SK-MEL-5 (cell line): ENCODE measurements at regions not wholly inside any gene's neighbourhood (a gene's known extent, or its start where the extent isn't known, plus 50 kb on each side); places are given as distances from the start of the nearest gene placed in this dataset.
"Not testable (repeated sequence)": the region's sequence is repeated elsewhere in the genome, so short reads cannot be mapped to it uniquely, and the experiment has no call there.

ENCODE experiments used
- DNase-seq: peaks from one replicate; pipeline ENCODE4 v3.0.0-alpha.2; 2016; ENCODE audit warnings: low read depth, low spot score
- in situ Hi-C: cut with HindIII; loops from 2 replicates; pipeline ENCODE4 v1.10.0; 2016; ENCODE audit warnings: low sequenced_read_pairs, high pct_unique_total_duplicates, low pct_unique_long_range_greater_than_20kb

DNA sequence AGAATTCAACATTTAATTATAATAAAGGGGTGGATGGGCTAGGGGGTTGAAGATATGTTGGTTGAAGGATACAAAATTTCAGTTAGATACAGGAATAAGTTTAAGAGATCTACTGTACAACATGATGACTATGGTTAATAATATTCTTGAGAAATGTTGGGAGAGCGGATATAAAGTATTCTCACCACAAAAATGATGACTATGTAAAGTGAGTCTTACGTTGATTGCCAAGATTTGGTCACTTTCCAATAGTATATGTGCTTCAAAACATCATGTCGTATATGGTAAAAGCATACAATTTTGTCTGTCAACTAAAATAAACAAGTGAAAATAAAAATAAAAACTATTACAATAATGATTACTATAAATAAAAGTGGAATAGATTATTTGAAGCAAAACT is 802.0 kb downstream of the C12orf50 start:
- in situ Hi-C loops: no loop called here
- no peak for DNase-seq

DNA sequence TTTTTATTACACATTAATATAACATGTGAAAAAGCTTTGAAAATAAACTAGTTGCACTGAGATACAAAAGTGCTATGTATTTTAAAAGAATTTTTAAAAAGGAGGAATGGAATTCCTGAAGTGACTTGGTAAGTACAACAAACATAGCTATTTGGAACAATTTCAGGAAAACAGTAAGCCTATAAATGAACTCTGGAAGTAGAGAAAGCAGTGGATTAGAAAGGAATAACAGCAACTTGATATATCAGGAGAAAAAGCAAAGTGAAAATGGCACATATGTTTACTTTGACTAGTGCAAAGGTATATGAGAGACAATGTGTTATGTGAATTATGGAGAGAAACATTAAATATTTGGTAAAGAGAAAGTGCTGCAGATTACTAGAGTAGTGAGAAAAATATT is 811.7 kb downstream of the C12orf50 start:
- no peak for DNase-seq

DNA sequence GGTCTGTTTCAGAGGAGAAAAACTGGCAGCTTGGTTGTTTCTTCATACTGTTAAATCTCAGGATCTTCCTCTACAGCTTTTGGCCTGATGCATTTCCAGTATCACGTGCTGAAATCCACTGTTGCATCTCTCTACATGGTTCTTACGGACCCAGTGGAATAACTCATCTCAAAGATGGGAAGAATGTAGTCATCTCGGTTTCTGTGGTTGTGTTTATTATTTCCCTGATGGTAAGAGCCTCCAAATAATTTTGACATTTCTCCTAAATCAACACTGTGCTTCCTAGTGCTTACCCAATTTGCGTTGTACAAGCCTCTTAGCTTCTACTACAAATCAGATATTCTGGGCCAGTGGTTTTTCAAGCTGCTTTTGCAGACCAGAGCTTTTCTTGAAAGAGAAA is 812.8 kb downstream of the C12orf50 start:
- in situ Hi-C loops: no loop called here
- DNase-seq: no peak

More for the DNA sequence above, 811.7 kb downstream of the C12orf50 start:
- in situ Hi-C loops: no loop called here

DNA sequence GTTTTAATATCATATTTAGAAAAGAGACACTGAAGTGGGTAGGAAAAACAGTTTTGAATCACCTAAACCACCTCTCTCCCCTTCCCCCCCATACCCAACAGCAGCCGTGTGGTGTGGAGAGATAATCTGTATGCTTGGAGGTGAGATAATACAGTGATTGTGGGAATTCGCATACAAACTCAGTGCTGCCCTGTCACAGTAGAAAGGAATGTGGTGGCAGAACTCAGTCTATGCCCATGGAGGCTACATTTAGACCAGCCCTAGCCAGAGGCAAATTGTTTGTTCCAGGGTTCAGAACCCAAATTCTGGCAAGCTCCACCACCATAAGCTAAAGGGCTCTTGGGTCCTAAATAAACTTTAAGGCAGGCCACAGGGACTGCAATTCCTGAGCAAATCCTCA is 827.0 kb downstream of the C12orf50 start:
- DNase-seq: no peak
- in situ Hi-C loops: no loop called here

DNA sequence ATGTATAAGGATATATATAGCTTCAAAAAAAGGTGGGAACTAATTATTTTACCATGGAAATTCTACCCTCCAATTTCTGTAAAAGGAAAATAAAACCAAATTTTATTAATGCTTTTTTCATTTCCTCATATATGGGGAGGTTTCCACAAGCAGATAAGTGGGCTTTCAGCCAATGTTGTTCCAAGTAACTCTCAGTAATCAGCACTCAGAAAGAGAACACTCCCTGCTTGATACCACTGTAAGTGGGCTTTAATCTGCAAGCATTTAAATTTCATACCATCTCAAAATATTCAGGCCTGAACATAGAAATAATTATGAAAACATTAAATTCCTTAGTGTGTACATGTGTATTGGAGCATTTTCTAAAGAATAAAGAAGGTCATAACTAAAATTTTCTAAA is 827.6 kb downstream of the C12orf50 start:
- in situ Hi-C loops: no loop called here

DNA sequence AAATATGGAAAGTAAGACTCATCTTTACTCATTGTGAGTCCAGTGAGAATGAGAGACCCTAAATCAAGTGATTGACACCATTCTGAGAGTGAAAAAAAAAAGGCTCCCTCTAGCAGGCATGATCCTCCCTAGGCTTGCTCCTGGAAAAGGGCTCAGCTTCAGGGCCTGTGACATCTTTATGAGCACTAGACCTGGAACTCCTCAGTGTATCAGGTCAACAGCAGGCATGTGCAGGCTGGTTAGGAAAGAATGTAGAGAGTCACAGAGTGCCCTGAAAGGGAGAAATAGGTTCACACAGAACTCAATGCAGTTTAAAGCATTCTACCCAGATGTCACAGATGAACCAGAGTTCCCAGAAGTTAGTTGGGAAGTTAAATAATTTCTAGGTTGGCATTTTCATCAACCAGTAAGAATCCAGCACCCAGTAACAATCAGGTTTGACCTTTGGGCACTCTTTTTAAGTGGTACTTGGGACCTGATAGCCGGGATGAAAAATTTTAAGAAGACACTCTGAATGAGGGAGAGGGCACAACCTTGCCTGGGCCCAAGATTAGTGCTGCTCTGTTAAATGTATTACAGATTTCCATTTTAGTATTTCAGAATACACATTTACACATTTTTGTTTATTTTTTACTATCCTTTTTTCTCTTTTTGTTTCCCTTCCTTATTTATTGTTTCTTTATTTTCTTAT is 828.8 kb downstream of the C12orf50 start:
- in situ Hi-C loops: no loop called here
- no peak for DNase-seq

More for the DNA sequence above, 827.6 kb downstream of the C12orf50 start:
- DNase-seq: no peak

DNA sequence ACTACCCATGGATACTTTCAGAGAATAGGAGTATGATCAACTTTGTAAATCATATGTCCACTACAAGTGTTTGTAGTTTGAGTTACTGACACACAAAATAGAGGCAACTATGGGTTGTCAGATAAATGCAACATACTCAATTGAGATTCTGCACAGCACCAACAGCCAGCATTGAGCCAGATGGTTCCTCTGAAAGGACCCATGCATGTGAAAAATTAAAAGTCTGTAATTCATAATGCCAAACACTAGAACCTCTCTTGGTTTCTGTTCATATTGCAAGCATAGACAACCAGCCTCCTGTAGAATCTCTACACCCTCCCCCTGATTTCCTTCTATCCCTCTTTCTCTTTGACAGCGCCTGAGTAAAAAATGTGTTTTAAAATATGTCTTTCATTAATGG is 831.0 kb downstream of the C12orf50 start:
- in situ Hi-C loops: no loop called here
- DNase-seq: no peak

DNA sequence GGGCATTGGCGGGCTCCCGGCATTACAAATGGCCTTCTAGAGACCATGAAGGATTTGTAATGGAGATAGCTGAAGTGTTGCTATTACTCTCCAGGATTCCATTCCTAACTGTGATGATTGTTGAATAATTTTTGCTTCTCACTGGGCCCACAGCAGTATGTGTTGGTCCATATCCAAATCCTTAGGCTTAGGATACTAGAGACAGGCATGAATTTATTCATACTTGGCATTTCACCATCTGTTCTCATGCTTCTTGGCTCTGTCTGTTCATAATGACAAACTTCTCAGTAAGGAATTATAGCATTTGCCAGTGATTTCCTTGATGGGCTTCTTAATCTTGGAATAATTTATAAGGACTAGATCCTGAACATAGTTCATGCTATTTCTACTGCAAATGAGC is 832.9 kb downstream of the C12orf50 start:
- DNase-seq: no peak
- in situ Hi-C loops: no loop called here

DNA sequence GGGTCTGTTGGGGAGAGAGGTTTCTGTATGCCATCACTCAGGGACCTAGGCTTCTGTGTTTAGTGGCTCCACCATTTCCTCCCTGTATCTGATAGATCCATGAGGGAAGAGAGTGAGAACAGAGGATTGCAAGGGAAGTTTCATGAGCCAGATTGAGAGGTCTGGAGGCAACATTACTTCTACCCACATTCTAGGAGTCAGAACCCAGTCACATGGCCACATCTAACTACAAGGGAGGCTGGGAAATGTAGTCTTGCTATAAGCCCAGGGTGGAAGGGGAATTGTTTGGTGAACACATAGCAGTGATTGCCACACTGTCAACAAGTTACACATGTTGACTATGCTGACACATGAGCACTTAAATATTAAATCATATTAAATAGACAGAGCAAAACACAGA is 834.8 kb downstream of the C12orf50 start:
- DNase-seq, in situ Hi-C loops: not testable (repeated sequence)

DNA sequence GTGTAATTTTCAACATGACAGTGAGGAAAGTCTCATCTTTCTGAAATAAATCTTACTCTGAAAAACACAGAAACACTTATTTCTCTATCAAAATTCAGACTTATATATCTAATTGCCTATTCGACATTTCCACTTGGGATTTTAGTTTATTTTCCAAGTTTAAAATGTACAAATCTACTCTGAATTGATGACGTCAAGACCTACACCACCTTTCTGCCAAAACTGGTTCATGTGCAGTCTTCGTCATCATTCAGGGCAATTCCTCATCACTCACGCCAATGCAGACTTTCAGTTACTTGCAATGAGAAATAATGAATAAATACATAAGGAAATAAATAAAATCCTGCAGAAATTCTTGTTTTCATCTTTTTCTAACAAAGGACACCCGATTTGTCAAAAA is 843.8 kb downstream of the C12orf50 start:
- DNase-seq: no peak
- in situ Hi-C loops: no loop called here

DNA sequence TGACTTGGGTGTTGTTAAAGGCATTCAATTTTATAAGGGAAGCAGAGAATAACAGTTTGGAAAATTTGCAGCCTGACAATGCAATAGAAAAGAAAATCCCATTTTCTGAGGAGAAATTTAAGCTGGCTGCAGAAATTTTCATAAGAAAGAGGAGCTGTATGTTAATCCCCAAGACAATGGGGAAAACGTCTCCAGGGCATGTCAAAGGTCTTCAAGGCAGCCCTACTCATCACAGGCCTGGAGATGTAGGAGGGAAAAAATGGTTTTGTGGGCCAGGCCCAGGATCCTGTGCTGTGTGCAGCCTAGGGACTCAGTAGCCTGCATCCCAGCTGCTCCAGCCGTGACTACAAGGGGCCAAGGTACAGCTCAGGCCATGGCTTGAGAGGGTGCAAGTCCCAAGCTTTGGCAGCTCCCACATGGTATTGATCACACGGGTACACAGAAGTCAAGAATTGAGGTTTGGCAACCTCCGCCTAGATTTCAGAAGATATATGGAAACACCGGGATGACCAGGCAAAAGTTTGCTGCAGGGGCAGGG is 846.4 kb downstream of the C12orf50 start:
- DNase-seq: no peak
- in situ Hi-C loops: no loop called here

DNA sequence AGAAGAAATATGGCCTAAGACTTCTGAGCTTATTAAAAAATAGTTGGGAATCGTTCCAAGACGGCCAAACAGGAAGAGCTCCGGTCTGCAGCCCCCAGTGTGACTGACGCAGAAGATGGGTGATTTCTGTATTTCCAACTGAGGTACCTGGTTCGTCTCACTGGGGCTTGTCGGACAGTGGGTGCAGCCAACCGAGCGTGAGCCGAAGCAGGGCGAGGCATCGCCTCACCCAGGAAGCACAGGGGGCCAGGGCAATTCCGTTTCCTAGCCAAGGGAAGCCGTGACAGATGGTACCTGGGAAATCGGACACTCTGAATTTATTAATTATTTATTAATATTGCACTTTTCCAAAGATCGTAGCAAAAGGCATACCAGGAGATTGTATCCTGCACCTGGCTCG is 857.8 kb downstream of the C12orf50 start:
- DNase-seq: no peak
- in situ Hi-C loops: no loop called here

DNA sequence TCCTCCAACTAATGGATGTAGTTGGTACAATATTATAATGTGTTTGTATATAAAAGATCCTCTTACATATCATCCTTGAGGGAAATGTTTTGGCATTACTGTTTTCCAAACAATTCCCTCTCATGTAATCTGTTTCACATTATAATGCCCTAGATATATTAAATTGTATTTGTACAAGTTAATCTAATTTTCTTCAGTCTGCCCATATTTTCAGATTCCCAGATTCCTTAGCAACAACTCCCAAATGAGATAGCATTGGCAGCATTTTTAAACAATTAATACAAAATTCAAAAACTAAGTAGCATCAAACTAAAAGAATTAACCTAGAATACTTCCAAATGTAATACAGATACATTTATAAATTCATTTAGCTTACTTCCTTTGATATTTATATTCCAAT is 860.2 kb downstream of the C12orf50 start:
- DNase-seq: no peak
- in situ Hi-C loops: no loop called here

DNA sequence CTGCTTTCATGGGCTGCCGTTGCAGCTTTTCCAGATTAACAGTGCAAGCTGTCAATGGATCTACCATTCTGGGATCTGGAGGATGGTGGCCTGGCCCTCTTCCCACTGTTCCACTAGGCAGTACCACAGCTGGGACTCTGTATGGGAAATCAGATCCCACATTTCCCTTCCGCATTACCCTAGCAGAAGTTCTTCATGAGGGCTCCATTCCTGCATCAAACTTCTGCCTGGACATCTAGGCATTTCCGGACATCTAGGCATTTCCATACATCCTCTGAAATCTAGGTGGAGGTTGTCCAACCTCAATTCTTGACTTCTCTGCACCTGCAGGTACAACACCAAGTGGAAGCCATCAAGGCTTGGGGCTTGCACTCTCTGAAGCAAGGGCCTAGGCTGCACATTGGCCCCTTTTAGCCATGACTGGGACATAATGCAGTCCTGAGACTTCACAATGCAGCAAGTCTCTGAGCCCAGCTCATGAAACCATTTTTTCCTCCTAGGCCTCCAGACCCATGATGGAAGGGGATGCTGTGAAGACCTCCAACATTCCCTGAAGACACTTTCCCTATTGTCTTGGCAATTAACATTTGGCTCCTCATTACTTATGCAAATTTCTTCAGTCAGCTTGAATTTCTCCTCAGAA is 863.3 kb downstream of the C12orf50 start:
- in situ Hi-C loops: no loop called here
- DNase-seq: no peak

DNA sequence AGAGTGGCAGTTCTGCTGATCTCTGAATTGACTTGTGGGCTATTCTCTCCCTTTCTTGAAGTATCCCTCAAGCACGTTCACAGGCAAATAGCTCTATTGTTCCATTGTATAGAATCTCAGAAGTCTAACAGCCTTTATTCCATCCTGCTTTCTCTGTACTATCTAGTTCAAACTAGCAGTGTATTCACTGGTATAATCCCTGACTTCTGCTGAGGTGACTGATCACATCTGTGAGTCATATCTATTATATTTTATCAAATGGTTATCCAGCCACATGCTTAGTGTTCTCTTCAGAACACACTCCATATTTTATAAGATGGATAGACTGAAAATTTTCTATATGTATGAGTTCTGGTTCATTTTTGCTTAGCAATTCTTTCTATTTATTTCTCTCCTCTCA is 866.1 kb downstream of the C12orf50 start:
- DNase-seq: no peak
- in situ Hi-C loops: no loop called here

DNA sequence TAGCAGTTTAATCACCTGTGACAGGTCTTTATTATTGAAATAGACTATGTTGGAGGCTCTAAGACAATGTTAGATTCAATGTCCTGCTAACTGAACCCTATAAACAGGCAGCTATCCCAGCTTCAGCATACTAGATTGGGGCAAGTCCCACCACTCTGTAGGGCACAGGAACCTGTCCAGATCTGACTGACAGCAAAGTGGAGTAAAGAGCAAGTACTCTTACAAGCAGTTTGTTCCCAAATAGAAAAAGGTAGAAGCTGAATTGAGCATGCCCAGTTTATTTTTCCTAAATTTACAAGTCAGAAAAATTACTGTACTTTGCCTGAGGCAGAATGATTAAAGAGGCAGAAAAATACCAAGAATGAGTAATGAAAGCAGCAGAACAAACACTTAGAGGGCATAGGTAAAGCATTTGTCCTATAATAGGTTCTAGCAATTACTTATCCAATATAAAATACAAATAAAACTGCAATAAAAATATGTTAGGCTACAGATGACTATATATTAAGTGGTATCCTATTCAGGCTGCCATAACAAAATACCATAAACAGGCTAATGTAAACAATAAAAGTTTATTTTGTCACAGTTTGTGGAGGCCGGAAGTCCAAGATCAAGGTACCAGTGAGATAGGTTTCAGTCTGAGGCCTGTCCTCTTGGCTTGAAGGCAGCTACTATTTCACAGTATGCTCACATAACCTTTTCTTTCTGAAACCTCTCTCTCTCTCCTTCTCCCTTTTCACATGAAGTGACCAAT is 868.2 kb downstream of the C12orf50 start:
- no peak for DNase-seq
- in situ Hi-C loops: no loop called here

DNA sequence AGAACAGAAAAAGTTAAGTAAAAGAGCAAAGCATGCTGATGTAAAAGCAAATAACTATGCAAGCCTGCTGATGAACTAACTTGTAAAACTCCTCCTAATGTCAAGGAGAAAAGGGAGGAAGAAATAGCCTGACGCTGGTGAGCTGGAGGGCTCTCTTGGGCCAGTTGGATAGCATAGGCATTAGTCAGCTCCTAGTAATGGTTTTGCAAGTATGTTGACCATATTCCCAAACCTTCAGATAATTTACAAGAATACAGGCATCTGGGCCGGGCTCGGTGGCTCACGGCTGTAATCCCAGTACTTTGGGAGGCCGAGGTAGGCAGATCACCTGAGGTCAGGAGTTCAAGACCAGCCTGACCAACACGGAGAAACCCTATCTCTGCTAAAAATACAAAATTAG is 871.4 kb downstream of the C12orf50 start:
- in situ Hi-C loops: no loop called here
- DNase-seq: no peak

DNA sequence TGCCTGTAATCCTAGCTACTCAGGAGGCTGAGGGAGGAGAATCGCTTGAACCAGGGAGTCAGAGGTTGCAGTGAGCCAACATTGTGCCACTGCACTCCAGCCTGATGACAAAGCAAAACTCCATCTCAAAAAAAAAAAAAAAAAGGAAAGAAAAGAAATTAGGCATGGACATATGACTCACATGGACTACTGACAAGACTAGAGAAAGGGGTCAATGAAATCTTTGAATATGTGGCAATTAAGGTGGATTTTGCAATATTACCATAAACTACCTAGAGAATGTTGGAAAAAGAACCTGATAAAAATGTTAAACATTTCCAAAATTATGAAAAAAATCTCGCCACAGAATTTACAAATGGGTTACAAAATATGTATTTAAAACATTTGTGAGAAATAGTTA is 873.6 kb downstream of the C12orf50 start:
- DNase-seq: no peak
- in situ Hi-C loops: no loop called here
